HepG2 (cell line): ENCODE measurements at regions not wholly inside any gene's neighbourhood (a gene's known extent, or its start where the extent isn't known, plus 50 kb on each side); places are given as distances from the start of the nearest gene placed in this dataset.

Experiments
- ATAC-seq: fragments of 200-7000 bp; cut with Tn5 transposase; 3 replicates; pipeline ENCODE4 v1.9.1; 2020; ENCODE audit warnings: mild to moderate bottlenecking, moderate library complexity
- BruUV-seq: library from RNA; stranded (reverse); fragments of 400-500 nt; replicated peaks from 2 replicates; lab custom pipeline; 2021; lab: Mats Ljungman, UMichigan
- CTCF ChIA-PET: fragments of 300-600 bp; formaldehyde crosslinking; extraction: SDS; loops from one replicate; lab custom pipeline; 2021; ENCODE audit warnings: low total read pairs, inconsistent platforms, low intra/inter-chr PET ratio; lab: Yijun Ruan, JAX
- POLR2A ChIA-PET: fragments of 350-600 bp; sonication (Branson Sonifier 250); formaldehyde crosslinking; loops from one replicate; lab custom pipeline; 2020; ENCODE audit warnings: antibody characterized with exemption, inconsistent platforms; lab: Yijun Ruan, JAX
- DNase-seq: peaks from one replicate; pipeline ENCODE4 v3.0.0-alpha.2; 2015; ENCODE audit warnings: low spot score
- FAIRE-seq: peaks from 3 replicates; lab custom pipeline; 2011; peaks lifted over from hg19 to GRCh38; lab: Jason Lieb, UNC
- H2AFZ ChIP-seq: one replicate; pipeline ENCODE4 v1.6.1; 2011; ENCODE audit warnings: low read length, inconsistent platforms
- H3K27ac ChIP-seq: fragments of 300-600 bp; 3 replicates; pipeline ENCODE4 v1.8.0; 2011; ENCODE audit warnings: mixed run types, mild to moderate bottlenecking, mixed read lengths, low read length, inconsistent platforms; ENCODE audit not compliant: insufficient read depth; ENCODE audit errors: extremely low read length
- H3K27me3 ChIP-seq, 2 experiments: fragments of 200-600 bp in 1 of 2; 2 replicates in 1 of 2; 3 replicates in 1 of 2; pipeline versions ENCODE4 v1.6.0 to v1.8.0; 2011; ENCODE audit warnings: low read length in 2 of 2, mild to moderate bottlenecking in 2 of 2, moderate library complexity in 2 of 2, inconsistent platforms in 1 of 2; ENCODE audit not compliant: insufficient read depth in 2 of 2, control insufficient read depth in 1 of 2
- H3K36me3 ChIP-seq, 2 experiments: fragments of 200-600 bp in 1 of 2; replicated peaks in 1 of 2; 2 replicates in 1 of 2; 3 replicates in 1 of 2; pipeline versions ENCODE4 v1.5.1 to v1.8.0; 2011; ENCODE audit warnings: low read length in 2 of 2, inconsistent platforms in 1 of 2; ENCODE audit not compliant: insufficient read depth in 2 of 2, control insufficient read depth in 1 of 2
- H3K4me1 ChIP-seq: 2 replicates; pipeline ENCODE4 v1.5.1; 2012; ENCODE audit warnings: low read length, inconsistent platforms; ENCODE audit not compliant: insufficient read depth
- H3K4me2 ChIP-seq: 2 replicates; pipeline ENCODE4 v1.6.0; 2011; ENCODE audit warnings: low read depth, low read length, inconsistent platforms
- H3K4me3 ChIP-seq, 3 experiments: fragments of 200-600 bp in 1 of 3; sonication (generic), shearing (Covaris generic) in 1 of 3; replicated peaks in 1 of 3; 2 replicates each; pipeline ENCODE4 v1.5.1; 2011 to 2016; ENCODE audit warnings: low read length in 3 of 3, inconsistent platforms in 2 of 3, low read depth in 2 of 3, mild to moderate bottlenecking in 2 of 3, control low read depth in 1 of 3, mixed read lengths in 1 of 3; ENCODE audit not compliant: insufficient read depth in 1 of 3
- H3K79me2 ChIP-seq: one replicate; pipeline ENCODE4 v1.6.1; 2011; ENCODE audit warnings: low read length, inconsistent platforms; ENCODE audit not compliant: insufficient read depth
- H3K9ac ChIP-seq: 2 replicates; pipeline ENCODE4 v1.6.0; 2011; ENCODE audit warnings: mild to moderate bottlenecking, low read depth, low read length, inconsistent platforms; ENCODE audit not compliant: insufficient read depth
- H3K9me3 ChIP-seq: 2 replicates; pipeline ENCODE4 v1.5.1; 2012; ENCODE audit warnings: mild to moderate bottlenecking, low read length
- H4K20me1 ChIP-seq: 2 replicates; pipeline ENCODE4 v1.6.0; 2011; ENCODE audit warnings: inconsistent platforms, mild to moderate bottlenecking, low read length, moderate library complexity; ENCODE audit not compliant: insufficient read depth
- CENPX ChIP-seq: sonication (generic); formaldehyde crosslinking; IDR thresholded peaks from 2 replicates; pipeline ENCODE4 v1.9.0; 2021; ENCODE audit warnings: mild to moderate bottlenecking, missing genetic modification reagents, moderate library complexity
- DMAP1 ChIP-seq: IDR thresholded peaks from 2 replicates; pipeline ENCODE4 v1.6.1; 2016
- FOXP1 ChIP-seq, 2 experiments: fragments of 450-650 bp in 1 of 2; IDR thresholded peaks; 2 replicates each; pipeline ENCODE4 v1.6.1; 2017 to 2018; ENCODE audit warnings: antibody characterized with exemption in 1 of 2
- HDAC1 ChIP-seq: sonication (generic); formaldehyde crosslinking; IDR thresholded peaks from 2 replicates; pipeline ENCODE4 v1.5.1; 2020; ENCODE audit warnings: mild to moderate bottlenecking, missing genetic modification reagents
- RFXANK ChIP-seq: IDR thresholded peaks from 2 replicates; pipeline ENCODE4 v1.6.1; 2016
- SIX1 ChIP-seq: sonication (generic); formaldehyde crosslinking; IDR thresholded peaks from 2 replicates; pipeline ENCODE4 v1.4.0; 2020; ENCODE audit warnings: missing genetic modification reagents, borderline replicate concordance
- TAF15 ChIP-seq: fragments of 200-400 bp; formaldehyde crosslinking; IDR thresholded peaks from one replicate; pipeline ENCODE4 v1.6.1; 2018; ENCODE audit warnings: mild to moderate bottlenecking, low read depth, low read length; ENCODE audit not compliant: poor library complexity, severe bottlenecking
- ZFX ChIP-seq: sonication (generic); formaldehyde crosslinking; IDR thresholded peaks from 2 replicates; pipeline ENCODE4 v1.4.0; 2020; ENCODE audit warnings: mild to moderate bottlenecking, low read depth, missing genetic modification reagents, moderate library complexity
- ZKSCAN8 ChIP-seq: IDR thresholded peaks from 2 replicates; pipeline ENCODE4 v1.6.1; 2016; ENCODE audit warnings: borderline replicate concordance, missing genetic modification reagents, missing compliant biosample characterization
- ZNF530 ChIP-seq: sonication (generic); formaldehyde crosslinking; IDR thresholded peaks from 2 replicates; pipeline ENCODE4 v1.5.0; 2020; ENCODE audit warnings: low read depth, mild to moderate bottlenecking, missing genetic modification reagents
- WGBS: methylation state at CpG from one replicate; pipeline ENCODE4 v1.1.6; 2017; ENCODE audit warnings: low lambda C conversion rate; 5-methylcytosine and 5-hydroxymethylcytosine counted together
- in situ Hi-C: cut with HindIII; loops from 2 replicates; pipeline ENCODE4 v1.10.0; 2017; ENCODE audit warnings: low pct_unique_long_range_greater_than_20kb; ENCODE audit not compliant: extremely low pct_ligation_motif_present
- intact Hi-C: fragments of 100-400 bp; cut with micrococcal nuclease; formaldehyde crosslinking; loops from one replicate; pipeline ENCODE4 v1.10.0; 2022; ENCODE audit not compliant: unreplicated experiment

DNA sequence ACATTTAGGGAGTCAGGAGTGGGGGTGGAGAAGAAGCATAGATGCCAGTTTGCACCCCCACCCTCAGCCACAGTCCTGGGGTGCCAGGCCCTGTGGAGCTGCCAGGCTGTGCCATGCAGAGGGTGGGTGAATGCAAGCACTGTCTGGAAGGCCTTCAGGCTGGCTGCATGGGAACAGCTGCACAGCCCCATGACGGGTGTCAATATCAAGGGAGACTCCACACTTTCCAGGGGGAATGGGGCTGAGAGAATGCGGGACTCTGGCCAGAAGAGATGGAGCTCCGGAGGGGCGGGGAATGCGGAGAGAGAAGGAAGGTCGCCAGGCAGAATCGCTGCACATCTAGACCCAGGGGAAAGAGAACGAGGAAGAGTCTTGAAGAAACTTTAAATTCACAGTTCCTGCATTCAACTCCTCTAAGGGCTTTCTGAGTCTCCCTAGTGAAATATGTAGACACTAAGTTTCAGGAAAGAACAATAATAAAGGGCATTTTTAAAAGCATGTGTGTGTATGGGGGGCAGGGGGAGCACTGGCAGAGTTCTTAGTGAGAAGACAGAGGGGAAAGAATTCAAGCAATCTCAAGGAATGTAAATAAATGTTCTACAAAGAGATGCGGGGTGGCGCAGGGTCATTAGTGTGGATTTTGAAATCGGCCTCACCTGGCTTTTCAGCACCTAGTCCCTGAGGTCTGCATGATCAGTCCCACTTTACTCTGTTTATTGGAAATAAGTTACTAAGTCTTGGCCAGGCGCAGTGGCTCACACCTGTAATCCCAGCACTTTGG, 59.1 kb downstream of the BOD1 start:
- Histone ChIP-seq H3K27me3 (peaks cover 0 to 47% of the 10 kb centered on the region in 2 experiments), H3K27ac (no peak overlapping the region), H3K79me2 (no peaks in the 10 kb centered on the region), H3K4me1 (peaks cover 12% of the 10 kb centered on the region), H2AFZ (no peak overlapping the region), H3K36me3 (no peaks in the 10 kb centered on the region), H3K9ac (no peak overlapping the region)
- CTCF ChIA-PET: no interaction called here
- DNase-seq (no peak), FAIRE-seq (no peak), ATAC-seq (no peak)
- intact Hi-C loops: no loop called here
- BruUV-seq: no TSS peak
- no peak for TF ChIP-seq DMAP1 (CRISPR knock-in tag)
- no peak for TF ChIP-seq TAF15
- no peak for TF ChIP-seq FOXP1 (IDR thresholded peaks at IDR 0.05)
- TF ChIP-seq FOXP1 (CRISPR knock-in tag; IDR thresholded peaks at IDR 0.05): no peak
- no peak for TF ChIP-seq RFXANK (CRISPR knock-in tag)
- no peak for TF ChIP-seq HDAC1 (CRISPR knock-in tag)
- TF ChIP-seq ZKSCAN8 (CRISPR knock-in tag): no peak
- no peak for TF ChIP-seq CENPX (CRISPR knock-in tag)
- no peak for TF ChIP-seq ZNF530
- no peak for TF ChIP-seq ZFX (CRISPR knock-in tag)
- no peak for TF ChIP-seq SIX1
- TF ChIP-seq, all 625 proteins: peak for 0
- POLR2A ChIA-PET: no interaction called here
- Histone ChIP-seq H3K4me2 (no peak overlapping the region), H3K4me3 (no peak overlapping the region), H3K9me3 (peaks cover 9% of the 10 kb centered on the region; the same call in 1 of the 2 replicates), H4K20me1 (no peaks in the 10 kb centered on the region)
- 28% methylated on average over 12 of the region's 12 CpGs for WGBS
- in situ Hi-C loops: loop anchor here (25.0 kb wide), 1 partner anchor 570 kb away; the partner anchor contains the start of gene ATP6V0E1
